H54 (cell line): ENCODE measurements at regions not wholly inside any gene's neighbourhood (a gene's known extent, or its start where the extent isn't known, plus 50 kb on each side); places are given as distances from the start of the nearest gene placed in this dataset.

Experiments used
- DNase-seq: peaks from one replicate; pipeline ENCODE4 v3.0.0; 2011; ENCODE audit warnings: low spot score, mixed read lengths; ENCODE audit not compliant: insufficient read length
- FAIRE-seq: peaks from 3 replicates; lab custom pipeline; 2011; peaks lifted over from hg19 to GRCh38; lab: Jason Lieb, UNC
- POLR2A ChIP-seq: IDR thresholded peaks from 2 replicates; pipeline ENCODE4 v1.6.1; 2011; ENCODE audit warnings: low read depth, mild to moderate bottlenecking, low read length

DNA sequence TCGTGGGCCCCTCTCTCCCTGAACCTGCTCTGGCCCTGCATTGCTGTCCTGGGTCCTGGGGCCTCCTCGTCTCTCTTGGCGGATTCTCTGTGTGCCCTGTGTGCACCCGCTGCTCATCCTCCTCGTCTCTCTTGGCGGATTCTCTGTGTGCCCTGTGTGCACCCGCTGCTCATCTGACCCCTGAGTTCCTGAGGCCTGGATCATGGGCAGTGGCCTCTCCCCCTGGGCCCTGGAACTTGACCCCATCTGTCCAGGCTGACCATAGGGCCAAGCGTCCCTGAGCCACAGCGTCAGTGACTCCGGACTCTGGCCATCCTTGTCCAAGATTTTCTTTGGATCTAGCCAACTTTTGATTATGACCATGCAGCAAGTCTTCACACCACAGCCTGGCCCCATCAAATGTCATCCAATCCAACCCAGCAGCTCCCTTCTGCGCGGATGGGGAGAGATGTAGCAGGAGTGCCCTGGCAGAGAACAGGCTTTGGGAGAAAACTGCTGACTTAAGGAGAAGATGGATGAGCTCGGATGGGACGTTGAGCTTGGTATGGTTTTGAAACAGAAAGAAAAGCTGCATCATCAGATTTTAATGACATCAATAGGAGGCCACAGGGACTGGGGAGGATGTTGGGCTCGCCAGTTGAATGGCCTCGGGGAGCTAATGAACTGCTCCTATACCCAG lies 455.1 kb upstream of the HS6ST1 start:
- FAIRE-seq (no peak), DNase-seq (no peak)
- TF ChIP-seq POLR2A, result no peak

DNA sequence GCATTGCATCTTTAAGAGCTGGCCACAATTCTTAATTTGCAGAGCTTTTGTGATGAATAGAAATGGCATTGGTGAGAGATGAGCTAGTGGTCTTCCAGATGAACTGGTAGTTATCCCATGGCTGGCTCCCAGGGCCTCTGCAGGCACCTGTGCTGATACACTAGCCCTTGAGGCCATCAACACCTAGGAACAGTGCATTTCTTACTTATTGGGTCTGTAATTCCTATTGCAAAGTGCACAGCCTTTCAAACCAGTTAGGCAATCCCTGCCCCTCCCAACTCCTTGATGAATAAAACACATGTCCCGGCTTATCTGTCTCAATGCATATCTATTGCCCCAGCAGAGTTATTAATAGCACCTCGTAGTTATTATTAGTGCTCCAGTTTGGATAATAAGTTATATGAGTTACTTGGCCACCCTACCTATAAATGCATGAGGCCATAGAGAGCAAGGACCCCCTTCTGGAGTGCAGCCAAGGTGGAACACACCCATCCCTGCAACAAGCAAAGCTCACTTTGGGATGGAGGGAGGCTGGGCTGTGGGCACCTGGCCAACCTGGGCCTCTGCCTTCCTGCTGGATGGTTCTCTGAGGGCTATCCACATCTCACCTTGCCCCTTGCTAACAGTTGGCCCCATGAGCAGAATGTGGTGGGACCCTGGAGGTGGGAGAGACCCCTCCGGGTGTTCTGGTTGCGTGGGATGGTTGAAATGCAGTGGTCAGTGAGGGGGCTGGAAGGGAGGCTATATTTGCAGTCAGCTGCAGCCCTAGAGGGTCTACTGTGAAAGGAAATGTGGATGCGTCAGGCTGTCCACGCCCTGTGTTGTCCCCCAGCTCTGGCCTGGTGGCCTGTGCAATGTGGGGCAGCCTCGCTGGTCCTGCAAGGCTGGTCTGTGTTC lies 455.9 kb upstream of the HS6ST1 start:
- DNase-seq (no peak), FAIRE-seq (no peak)
- TF ChIP-seq POLR2A, result no peak

DNA sequence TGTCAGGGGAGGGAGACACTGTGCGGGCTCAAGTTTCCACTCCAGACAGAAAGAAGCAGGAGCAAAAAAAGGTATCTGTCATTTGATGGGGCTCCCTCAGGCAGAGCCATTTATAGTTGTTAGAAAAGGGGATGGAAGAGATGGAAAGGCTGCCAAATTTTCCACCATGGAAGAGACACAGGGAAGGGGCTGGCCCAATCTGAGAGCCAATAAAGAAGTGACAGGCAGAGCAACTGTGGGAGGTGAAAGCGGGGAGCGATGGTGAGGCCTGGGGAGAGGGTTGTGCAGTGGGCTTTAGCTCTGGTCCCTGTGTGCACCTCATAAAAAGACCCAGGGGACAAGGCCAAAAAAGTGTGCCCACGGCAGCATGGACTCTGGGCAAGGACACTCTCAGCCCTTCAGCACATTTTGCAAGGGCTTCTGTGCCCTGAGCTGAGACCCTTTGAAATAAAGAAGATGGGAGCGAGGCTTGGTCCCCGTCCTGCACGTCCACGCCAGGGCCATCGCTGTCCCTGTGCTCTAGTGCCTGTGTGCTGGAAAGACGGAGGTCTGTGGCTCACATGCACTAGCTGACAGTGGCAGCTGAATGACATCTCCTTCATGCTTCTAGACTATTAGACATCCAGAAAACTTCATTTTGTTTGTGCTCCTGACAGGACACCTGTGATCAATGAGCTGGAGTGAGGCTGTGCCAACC lies 456.7 kb upstream of the HS6ST1 start:
- TF ChIP-seq POLR2A, result no peak
- DNase-seq (no peak), FAIRE-seq (no peak)

DNA sequence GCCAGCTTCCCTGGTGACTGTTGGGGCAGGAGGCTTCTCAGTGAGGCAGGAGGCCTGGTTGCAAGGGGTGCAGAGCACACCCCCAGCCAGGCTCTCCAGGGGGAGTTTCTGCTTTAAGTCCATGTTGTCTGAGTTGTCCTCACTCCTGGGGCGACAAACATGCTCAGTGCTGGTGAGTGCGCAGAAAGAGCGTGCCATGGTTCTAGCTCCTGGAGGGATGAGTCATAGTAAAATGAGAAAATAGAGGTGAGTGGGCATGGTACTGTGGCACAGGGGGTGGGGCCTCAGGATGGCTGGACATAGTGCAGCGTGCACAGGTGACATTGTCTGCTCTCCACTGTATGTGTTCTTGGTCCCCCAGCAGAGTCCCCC lies 457.2 kb upstream of the HS6ST1 start:
- FAIRE-seq, result no peak
- no peak for DNase-seq
- no peak for TF ChIP-seq POLR2A

DNA sequence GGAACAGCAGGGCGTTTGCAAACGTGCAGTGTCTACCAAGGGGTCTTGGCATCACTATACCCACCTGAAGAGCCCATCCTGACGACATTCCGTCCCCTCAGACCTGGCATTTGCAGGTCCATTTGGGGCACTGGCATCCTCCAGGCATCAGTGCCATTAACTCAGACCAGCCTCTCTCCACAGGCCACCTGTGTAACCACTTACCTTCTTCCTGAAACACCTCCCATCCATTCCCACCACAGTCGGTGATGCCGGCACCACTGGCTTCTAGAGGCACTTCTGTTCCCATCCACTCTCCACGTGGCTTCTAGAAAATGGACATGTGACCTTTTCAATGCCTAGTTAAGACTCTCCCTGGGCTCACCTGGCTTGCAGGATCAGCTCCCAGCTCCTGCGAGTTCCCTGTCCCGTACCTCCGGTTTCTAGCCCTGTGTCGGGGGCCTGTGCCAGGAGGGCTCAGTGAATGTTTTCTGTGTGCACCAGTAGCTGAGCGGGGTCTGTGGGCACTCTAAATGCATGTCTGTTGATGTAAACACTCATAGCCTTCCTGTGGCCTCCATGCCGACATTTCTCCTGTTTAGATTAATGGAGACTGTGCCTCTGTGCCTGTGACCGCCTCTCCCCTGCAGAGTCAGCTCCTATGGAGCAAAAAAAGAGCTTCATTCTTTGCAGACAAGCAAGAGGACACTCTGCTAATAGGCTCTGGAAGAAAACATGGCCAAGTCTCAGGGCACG lies 458.0 kb upstream of the HS6ST1 start:
- DNase-seq, result no peak
- TF ChIP-seq POLR2A, result no peak
- no peak for FAIRE-seq

DNA sequence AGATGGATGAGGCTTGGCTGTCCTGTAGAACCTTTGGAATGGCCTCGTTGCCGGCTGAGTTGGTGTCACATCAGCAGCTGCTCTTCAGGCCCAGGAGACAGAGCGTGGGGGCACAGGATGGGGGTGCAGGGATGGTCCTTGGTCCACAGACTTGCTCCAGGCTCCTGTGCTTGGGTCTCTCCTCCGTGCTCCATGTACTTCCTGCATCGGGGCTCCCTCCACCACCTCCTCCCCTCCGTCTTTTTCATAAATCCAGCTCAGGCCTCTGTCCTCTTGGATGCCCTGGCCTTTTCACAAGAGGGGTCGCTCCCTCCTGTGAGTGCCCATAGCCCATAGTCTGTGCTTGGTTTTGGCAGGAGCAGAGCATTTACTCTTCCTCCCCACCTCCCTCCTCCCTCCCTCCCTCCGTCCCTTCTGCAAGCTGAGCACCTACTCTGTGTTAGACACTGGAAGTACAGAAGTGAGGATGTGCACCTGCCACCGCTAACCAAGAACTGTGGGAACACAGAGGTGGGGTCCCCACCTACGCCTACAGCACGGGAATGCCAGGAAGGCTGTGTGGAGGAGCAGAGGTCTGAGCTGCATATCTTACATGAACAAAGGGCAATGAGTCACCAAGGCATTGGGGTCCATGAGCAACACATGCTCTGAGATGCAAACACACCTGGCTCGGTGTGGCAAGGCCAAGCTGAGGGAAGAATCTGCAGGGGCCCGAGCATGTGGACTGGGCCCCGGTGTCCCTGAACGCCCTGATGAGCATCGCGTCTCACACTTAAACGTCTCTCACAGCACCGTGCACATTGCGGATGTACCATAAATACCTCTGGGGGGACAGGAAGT lies 458.7 kb upstream of the HS6ST1 start:
- no peak for FAIRE-seq
- no peak for DNase-seq
- TF ChIP-seq POLR2A, result no peak

DNA sequence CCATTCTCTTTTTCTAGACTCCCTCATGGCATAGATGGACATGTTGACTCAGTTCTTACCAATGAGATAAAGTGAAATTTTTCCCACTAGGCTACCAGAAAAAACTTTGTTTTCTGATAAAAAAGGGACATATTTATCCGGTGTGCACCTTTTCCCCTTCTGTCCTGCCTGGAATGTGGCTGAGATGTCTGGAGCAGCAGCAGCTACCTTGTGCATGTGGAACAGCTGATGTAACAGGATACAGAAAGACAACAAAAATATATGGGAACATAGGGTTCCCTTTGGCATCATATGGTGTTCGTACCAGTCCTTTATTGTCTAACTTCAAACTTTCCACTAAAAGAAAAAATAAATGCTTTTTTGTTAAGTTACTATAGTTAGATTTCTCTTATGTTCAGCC lies 460.2 kb upstream of the HS6ST1 start:
- no peak for TF ChIP-seq POLR2A
- DNase-seq, result no peak
- FAIRE-seq, result no peak

DNA sequence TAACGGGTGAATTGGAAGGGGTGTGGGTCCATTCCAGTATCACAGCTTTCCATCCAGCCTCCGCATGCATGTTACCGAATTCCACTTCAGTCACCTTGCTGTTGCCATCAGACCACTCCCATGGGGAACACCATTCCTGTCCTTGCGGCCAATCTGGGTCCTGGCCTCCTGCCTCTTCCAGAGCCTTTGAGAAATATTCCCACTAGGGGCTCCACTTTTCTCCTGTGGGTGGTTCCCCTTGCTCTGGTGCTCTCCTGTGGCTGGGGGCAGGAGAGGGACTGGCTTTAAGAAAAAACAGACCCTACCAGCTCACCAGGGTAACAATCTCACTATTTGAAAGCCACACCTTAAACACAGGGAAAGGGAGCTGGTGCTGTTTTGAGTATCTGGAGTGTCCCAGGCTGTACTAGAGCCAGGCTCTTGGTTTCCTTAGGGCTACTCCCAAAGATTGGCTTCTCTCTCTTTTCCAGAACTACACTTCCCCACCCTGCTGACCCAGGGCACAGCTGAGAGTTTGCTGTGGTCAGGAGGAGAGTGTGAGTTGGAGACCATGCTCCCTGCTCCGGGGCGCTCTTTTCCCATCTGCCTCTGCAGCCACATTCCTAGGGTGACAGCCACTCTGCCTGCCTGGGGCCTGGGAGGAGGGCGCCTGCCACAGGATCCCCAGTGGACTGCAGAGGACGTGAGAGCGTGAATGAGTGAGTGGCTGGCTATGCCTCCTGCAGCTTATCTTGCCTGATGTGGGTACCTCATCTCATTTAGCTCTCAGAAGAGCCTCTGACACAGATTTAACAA lies 460.8 kb upstream of the HS6ST1 start:
- no peak for TF ChIP-seq POLR2A
- FAIRE-seq, result no peak
- DNase-seq, result no peak

DNA sequence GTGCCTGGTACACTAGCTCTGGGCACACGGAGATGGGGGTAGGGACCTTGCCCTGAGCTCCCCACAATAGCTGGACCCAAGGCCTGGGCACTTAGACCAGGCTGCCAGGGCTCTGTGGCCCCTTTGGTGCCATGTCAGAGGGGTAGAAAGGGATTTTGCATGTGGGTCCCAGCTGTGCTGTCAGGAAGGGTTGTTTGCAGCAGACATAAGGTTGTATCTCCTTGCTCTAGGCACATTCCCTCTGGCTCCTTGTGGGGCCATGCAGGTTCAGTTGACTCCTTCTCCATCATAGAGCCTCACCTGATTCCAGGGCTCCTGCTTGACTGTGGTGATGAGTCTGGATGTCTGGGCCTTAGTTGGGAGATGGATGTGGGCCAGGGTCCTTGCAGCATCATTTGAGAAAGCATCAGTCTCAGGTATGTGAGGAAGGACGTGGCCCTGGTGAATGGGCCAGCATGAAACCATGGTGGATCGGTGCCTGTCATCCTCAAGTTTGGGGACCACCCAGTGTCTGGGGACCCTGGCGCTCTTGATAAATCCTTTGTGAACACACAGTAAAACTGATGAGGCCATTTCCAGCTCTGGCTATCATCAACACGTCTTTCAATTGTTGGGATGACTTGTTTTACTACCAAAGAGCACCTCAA lies 461.9 kb upstream of the HS6ST1 start:
- TF ChIP-seq POLR2A, result no peak
- FAIRE-seq (no peak), DNase-seq (no peak)

DNA sequence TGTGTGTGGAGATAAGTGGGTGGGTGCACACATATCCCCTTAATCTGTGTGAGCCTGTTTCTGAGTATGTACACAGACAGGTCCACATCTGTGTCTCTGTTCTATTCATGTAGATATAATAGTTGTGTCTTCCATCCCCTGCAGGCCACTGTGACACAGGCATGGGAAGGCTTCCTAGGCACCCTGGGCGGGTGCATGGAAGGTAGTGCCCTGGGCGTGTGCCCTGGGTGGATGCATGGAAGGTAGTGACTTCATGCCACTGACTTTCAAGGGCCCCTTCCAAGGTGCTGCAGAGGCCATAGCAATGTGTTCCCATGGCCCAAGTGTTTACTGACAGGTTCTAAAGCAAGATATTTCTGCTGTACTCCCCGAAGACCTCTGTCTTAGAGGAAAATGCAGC lies 462.5 kb upstream of the HS6ST1 start:
- DNase-seq (no peak), FAIRE-seq (no peak)
- TF ChIP-seq POLR2A, result no peak

DNA sequence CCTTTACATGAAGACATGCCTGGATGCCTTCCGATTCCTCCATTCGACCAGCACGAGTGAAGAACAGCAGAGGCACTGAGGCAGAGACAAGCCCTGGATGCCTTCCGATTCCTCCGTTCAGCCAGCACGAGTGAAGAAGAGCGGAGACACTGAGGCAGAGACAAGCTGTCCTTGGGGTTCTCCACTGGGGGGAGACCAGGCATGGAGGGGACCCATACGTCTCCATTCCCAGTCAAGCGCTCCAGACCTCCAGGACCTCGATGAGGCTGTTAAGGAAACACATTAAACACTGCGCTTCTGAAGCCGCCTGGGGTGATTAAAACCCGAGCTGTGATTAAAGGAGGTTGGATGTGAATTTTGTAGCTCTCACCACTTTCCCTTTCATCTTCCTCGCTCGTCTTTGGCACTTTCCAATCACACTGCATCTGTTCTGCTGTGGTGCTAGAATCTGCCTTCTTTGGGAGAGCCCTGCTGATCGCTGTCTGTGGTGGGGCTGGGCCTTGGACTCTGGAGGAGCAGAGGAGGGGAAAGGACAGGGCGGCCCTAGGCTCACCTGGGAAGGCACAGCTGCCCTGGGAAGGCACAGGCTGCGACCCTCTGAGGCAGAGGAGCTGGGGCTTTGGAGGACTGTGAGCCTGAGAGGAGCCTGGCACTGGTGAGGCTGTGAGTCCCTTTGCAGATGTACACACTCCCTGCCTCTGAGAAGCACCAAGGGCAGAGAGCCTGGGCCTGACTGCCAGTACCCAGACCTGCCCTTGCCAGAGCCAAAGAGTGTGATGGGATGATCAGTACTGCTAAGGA lies 463.1 kb upstream of the HS6ST1 start:
- FAIRE-seq (no peak), DNase-seq (no peak)
- no peak for TF ChIP-seq POLR2A
